Fibroblast of lung (primary cell): ENCODE measurements at regions not wholly inside any gene's neighbourhood (a gene's known extent, or its start where the extent isn't known, plus 50 kb on each side); places are given as distances from the start of the nearest gene placed in this dataset.

Experiments used
- DNase-seq, 2 donors: peaks; one replicate each; pipeline versions ENCODE4 v3.0.0 to v3.0.0-alpha.2; 2010; ENCODE audit warnings: low read depth in 2 of 2
- H2AFZ ChIP-seq: 2 replicates; pipeline ENCODE4 v1.5.1; 2012; ENCODE audit warnings: low read length, control low read depth, inconsistent platforms
- H3K27ac ChIP-seq: 2 replicates; pipeline ENCODE4 v1.5.1; 2011; ENCODE audit warnings: low read length, control low read depth; ENCODE audit not compliant: insufficient read depth
- H3K27me3 ChIP-seq: 2 replicates; pipeline ENCODE4 v1.5.1; 2011; ENCODE audit warnings: mild to moderate bottlenecking, low read length; ENCODE audit not compliant: control insufficient read depth, insufficient read depth
- H3K36me3 ChIP-seq: 2 replicates; pipeline ENCODE4 v1.5.1; 2011; ENCODE audit warnings: low read length; ENCODE audit not compliant: control insufficient read depth, insufficient read depth
- H3K4me1 ChIP-seq: 2 replicates; pipeline ENCODE4 v1.5.1; 2011; ENCODE audit warnings: low read length; ENCODE audit not compliant: control insufficient read depth, insufficient read depth; ENCODE audit errors: extremely low read depth
- H3K4me2 ChIP-seq: 2 replicates; pipeline ENCODE4 v1.5.1; 2011; ENCODE audit warnings: low read length, control low read depth; ENCODE audit not compliant: insufficient read depth; ENCODE audit errors: extremely low read depth
- H3K4me3 ChIP-seq, 4 experiments: fragments of 200-600 bp in 1 of 4; sonication (generic) in 1 of 4; replicated peaks in 1 of 4; 2 replicates each; pipeline ENCODE4 v1.5.1; 2011 to 2016; ENCODE audit warnings: low read length in 4 of 4, low read depth in 3 of 4, mild to moderate bottlenecking in 3 of 4, control low read depth in 2 of 4, inconsistent platforms in 1 of 4, mixed read lengths in 1 of 4; ENCODE audit not compliant: insufficient read depth in 1 of 4; ENCODE audit errors: control extremely low read depth in 1 of 4
- H3K79me2 ChIP-seq: 2 replicates; pipeline ENCODE4 v1.5.1; 2012; ENCODE audit warnings: mild to moderate bottlenecking, low read length, inconsistent platforms; ENCODE audit not compliant: control insufficient read depth, insufficient read depth
- H3K9ac ChIP-seq: 2 replicates; pipeline ENCODE4 v1.5.1; 2011; ENCODE audit warnings: mild to moderate bottlenecking, low read length, control low read depth; ENCODE audit not compliant: insufficient read depth
- H3K9me3 ChIP-seq: 2 replicates; pipeline ENCODE4 v1.5.1; 2012; ENCODE audit warnings: low read depth, low read length; ENCODE audit not compliant: control insufficient read depth, insufficient read depth
- H4K20me1 ChIP-seq: 2 replicates; pipeline ENCODE4 v1.5.1; 2011; ENCODE audit warnings: low read length; ENCODE audit not compliant: control insufficient read depth, insufficient read depth; ENCODE audit errors: extremely low read depth
- EZH2 ChIP-seq: IDR thresholded peaks from 2 replicates; pipeline ENCODE4 v1.5.1; 2012; ENCODE audit warnings: low read length, control low read depth, mild to moderate bottlenecking; ENCODE audit errors: missing control alignments
- TF ChIP-seq, protein P1 (sequence below), 2 donors: IDR thresholded peaks in 1 of 2; conservative IDR thresholded peaks in 1 of 2; 1 replicate in 1 of 2; 2 replicates in 1 of 2; pipeline ENCODE4 v1.5.1; 2011 to 2012; ENCODE audit warnings: low read length in 2 of 2, control low read depth in 1 of 2, inconsistent platforms in 1 of 2, low read depth in 1 of 2, mild to moderate bottlenecking in 1 of 2

DNA sequence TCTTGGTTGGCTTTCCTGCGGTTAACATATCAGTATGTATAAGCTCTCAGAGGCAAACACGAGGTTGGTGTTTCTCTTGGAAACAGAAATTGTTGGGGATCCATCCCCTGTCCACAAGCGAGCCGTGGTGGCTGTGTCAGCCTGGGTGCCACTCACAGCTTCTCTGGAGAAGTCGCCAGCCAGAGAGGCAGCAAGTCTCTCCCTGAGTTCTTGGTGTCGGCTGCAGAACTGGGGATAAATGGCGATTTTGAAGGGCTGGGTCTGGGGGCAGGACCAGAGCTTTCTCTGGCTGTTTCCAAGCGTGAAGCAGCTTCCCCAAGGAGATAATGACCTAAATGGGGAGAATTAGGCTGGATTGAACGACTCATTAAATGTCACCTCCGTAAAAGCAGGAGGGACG lies 335.3 kb downstream of the GLRX3 start:
- H4K20me1 ChIP-seq, result no peaks in the 10 kb centered on the region
- H2AFZ ChIP-seq, result no peak overlapping the region
- H3K4me1 ChIP-seq, result no peaks in the 10 kb centered on the region
- no peaks in the 10 kb centered on the region for H3K9me3 ChIP-seq
- no peak overlapping the region for H3K27ac ChIP-seq
- no peak overlapping the region for H3K4me2 ChIP-seq
- no peak overlapping the region for H3K4me3 ChIP-seq
- DNase-seq, result no peak
- H3K27me3 ChIP-seq, result no peaks in the 10 kb centered on the region
- H3K79me2 ChIP-seq, result no peaks in the 10 kb centered on the region
- H3K9ac ChIP-seq, result no peak overlapping the region
- no peak for TF ChIP-seq EZH2
- TF ChIP-seq, protein P1, sequence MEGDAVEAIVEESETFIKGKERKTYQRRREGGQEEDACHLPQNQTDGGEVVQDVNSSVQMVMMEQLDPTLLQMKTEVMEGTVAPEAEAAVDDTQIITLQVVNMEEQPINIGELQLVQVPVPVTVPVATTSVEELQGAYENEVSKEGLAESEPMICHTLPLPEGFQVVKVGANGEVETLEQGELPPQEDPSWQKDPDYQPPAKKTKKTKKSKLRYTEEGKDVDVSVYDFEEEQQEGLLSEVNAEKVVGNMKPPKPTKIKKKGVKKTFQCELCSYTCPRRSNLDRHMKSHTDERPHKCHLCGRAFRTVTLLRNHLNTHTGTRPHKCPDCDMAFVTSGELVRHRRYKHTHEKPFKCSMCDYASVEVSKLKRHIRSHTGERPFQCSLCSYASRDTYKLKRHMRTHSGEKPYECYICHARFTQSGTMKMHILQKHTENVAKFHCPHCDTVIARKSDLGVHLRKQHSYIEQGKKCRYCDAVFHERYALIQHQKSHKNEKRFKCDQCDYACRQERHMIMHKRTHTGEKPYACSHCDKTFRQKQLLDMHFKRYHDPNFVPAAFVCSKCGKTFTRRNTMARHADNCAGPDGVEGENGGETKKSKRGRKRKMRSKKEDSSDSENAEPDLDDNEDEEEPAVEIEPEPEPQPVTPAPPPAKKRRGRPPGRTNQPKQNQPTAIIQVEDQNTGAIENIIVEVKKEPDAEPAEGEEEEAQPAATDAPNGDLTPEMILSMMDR (conservative IDR thresholded peaks at IDR 0.05 in 1 of 2, IDR thresholded peaks at IDR 0.05 in 1 of 2; ENCODE audit: low read depth in 1 of 2, low read length in 2 of 2), result no peak
- H3K36me3 ChIP-seq, result no peaks in the 10 kb centered on the region

DNA sequence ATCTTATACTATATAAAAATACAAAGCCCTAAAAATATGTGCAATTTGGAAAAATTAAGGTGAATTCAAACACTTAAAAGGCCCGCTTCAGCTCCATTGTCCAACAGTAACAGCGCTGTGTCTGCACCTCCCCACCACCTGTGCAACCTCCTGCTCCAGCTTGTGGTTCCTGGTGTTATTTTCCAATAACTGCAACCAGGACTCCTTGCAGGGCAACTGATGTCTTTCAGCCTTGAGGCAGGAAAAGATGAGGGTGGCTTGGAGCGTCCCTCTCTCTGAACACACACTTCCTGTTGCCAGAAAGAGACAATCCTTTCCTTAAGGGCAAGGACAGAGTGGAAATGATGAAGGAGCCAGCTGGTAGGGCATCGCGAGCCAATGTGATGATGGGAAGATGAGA lies 336.0 kb downstream of the GLRX3 start:
- no peaks in the 10 kb centered on the region for H3K9me3 ChIP-seq
- H3K4me2 ChIP-seq, result no peak overlapping the region
- H3K4me1 ChIP-seq, result no peaks in the 10 kb centered on the region
- no peak for DNase-seq
- no peak overlapping the region for H3K9ac ChIP-seq
- H4K20me1 ChIP-seq, result no peaks in the 10 kb centered on the region
- no peak overlapping the region for H3K27ac ChIP-seq
- H3K79me2 ChIP-seq, result no peaks in the 10 kb centered on the region
- H3K36me3 ChIP-seq, result no peaks in the 10 kb centered on the region
- no peaks in the 10 kb centered on the region for H3K27me3 ChIP-seq
- TF ChIP-seq, protein P1 (conservative IDR thresholded peaks at IDR 0.05 in 1 of 2, IDR thresholded peaks at IDR 0.05 in 1 of 2; ENCODE audit: low read depth in 1 of 2, low read length in 2 of 2), result no peak
- TF ChIP-seq EZH2, result no peak
- no peak overlapping the region for H3K4me3 ChIP-seq
- no peak overlapping the region for H2AFZ ChIP-seq

DNA sequence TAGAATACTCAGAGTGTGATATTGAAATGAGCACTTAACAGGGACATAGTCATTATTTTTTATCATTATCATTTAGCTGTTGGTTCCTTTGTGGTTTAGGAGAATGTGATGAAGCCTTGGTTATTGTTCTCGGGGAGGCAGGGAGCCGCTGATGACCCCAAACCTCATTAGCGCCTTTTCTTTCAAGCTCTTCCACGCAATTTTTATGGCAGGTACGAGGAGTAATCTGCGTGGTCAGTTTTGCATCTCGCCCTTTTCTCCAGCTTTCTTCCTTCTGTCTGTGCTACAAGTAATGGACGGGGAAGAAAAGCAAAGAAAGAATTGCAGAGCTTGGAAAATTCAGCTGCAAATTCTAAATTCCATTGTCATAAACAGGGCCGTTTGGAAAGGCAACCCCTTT lies 338.4 kb downstream of the GLRX3 start:
- no peaks in the 10 kb centered on the region for H3K79me2 ChIP-seq
- no peak for TF ChIP-seq EZH2
- TF ChIP-seq, protein P1 (conservative IDR thresholded peaks at IDR 0.05 in 1 of 2, IDR thresholded peaks at IDR 0.05 in 1 of 2; ENCODE audit: low read depth in 1 of 2, low read length in 2 of 2), result no peak
- H4K20me1 ChIP-seq, result no peaks in the 10 kb centered on the region
- no peaks in the 10 kb centered on the region for H3K27me3 ChIP-seq
- no peaks in the 10 kb centered on the region for H3K36me3 ChIP-seq
- H3K9ac ChIP-seq, result no peak overlapping the region
- H3K4me3 ChIP-seq, result no peak overlapping the region
- no peak overlapping the region for H3K4me2 ChIP-seq
- H2AFZ ChIP-seq, result no peak overlapping the region
- DNase-seq, result no peak
- no peaks in the 10 kb centered on the region for H3K4me1 ChIP-seq
- no peaks in the 10 kb centered on the region for H3K9me3 ChIP-seq
- no peak overlapping the region for H3K27ac ChIP-seq
